BJ (cell line): ENCODE measurements at regions not wholly inside any gene's neighbourhood (a gene's known extent, or its start where the extent isn't known, plus 50 kb on each side); places are given as distances from the start of the nearest gene placed in this dataset.

ENCODE experiments used
- CTCF ChIA-PET: fragments of 350-600 bp; formaldehyde crosslinking; extraction: SDS; loops from one replicate; lab custom pipeline; 2021; ENCODE audit warnings: antibody characterized with exemption, inconsistent platforms; lab: Yijun Ruan, JAX
- POLR2A ChIA-PET: fragments of 300-600 bp; sonication (Branson Sonifier 250); formaldehyde crosslinking; extraction: SDS; loops from one replicate; lab custom pipeline; 2021; ENCODE audit warnings: antibody characterized with exemption; lab: Charles Lee
- DNase-seq: peaks from one replicate; pipeline ENCODE4 v3.0.0-alpha.2; 2011; ENCODE audit warnings: low read depth
- H3K27me3 ChIP-seq: 2 replicates; pipeline ENCODE4 v1.6.0; 2011; ENCODE audit warnings: low read length; ENCODE audit not compliant: control insufficient read depth, insufficient read depth
- H3K36me3 ChIP-seq: 2 replicates; pipeline ENCODE4 v1.5.1; 2011; ENCODE audit warnings: low read length; ENCODE audit not compliant: control insufficient read depth, insufficient read depth
- H3K4me3 ChIP-seq: 2 replicates; pipeline ENCODE4 v1.5.1; 2011; ENCODE audit warnings: low read depth, mild to moderate bottlenecking, control low read depth, low read length
- CTCF ChIP-seq: IDR thresholded peaks from 2 replicates; pipeline ENCODE4 v1.5.1; 2011; ENCODE audit warnings: low read depth, mild to moderate bottlenecking, control low read depth, inconsistent platforms, low read length, moderate library complexity; ENCODE audit not compliant: insufficient read depth

- DNase-seq, result no peak
- POLR2A ChIA-PET, result no interaction called here
- Histone ChIP-seq H3K36me3 (no peaks in the 10 kb centered on the region), H3K4me3 (no peak overlapping the region), H3K27me3 (no peaks in the 10 kb centered on the region)
- CTCF ChIA-PET, result no interaction called here
- no peak for TF ChIP-seq CTCF
Measured at GRCh38 chr12:67042697-67043131, 226.4 kb upstream of the CAND1 start.

GRCh38 chr12:67043771-67044170, 225.4 kb upstream of the CAND1 start:
- H3K27me3 ChIP-seq, result no peaks in the 10 kb centered on the region
- CTCF ChIA-PET, result interaction anchor here (1.1 kb wide), 1 partner anchor 26 kb away, joined by 3 read pairs; no protein-coding TSS in a partner anchor
- no peaks in the 10 kb centered on the region for H3K36me3 ChIP-seq
- no peak overlapping the region for H3K4me3 ChIP-seq
- POLR2A ChIA-PET, result no interaction called here
- no peak for TF ChIP-seq CTCF
- no peak for DNase-seq

- H3K4me3 ChIP-seq, result no peak overlapping the region
- TF ChIP-seq CTCF, result no peak
- no peak for DNase-seq
- ChIA-PET CTCF (interaction anchor here (0.6 to 1.6 kb wide), 4 partner anchors 10 to 1613 kb away, joined by 3 to 4 read pairs (median 4); no protein-coding TSS in a partner anchor), POLR2A (no interaction called here)
- no peaks in the 10 kb centered on the region for H3K36me3 ChIP-seq
- H3K27me3 ChIP-seq, result no peaks in the 10 kb centered on the region
Measured at GRCh38 chr12:67045650-67046049, 223.5 kb upstream of the CAND1 start.

- Histone ChIP-seq H3K4me3 (no peak overlapping the region), H3K36me3 (no peaks in the 10 kb centered on the region), H3K27me3 (no peaks in the 10 kb centered on the region)
- DNase-seq, result no peak
- ChIA-PET POLR2A (no interaction called here), CTCF (interaction anchor here (0.6 to 1.6 kb wide), 4 partner anchors 10 to 1613 kb away, joined by 3 to 4 read pairs (median 4); no protein-coding TSS in a partner anchor)
- TF ChIP-seq CTCF, result no peak
Measured at GRCh38 chr12:67046062-67046461, 223.1 kb upstream of the CAND1 start.

- Histone ChIP-seq H3K27me3 (no peaks in the 10 kb centered on the region), H3K36me3 (no peaks in the 10 kb centered on the region), H3K4me3 (no peak overlapping the region)
- no peak for DNase-seq
- CTCF ChIA-PET, result interaction anchor here (0.6 to 1.6 kb wide), 3 partner anchors 13 to 114 kb away, joined by 3 read pairs; no protein-coding TSS in a partner anchor
- TF ChIP-seq CTCF, result no peak
- POLR2A ChIA-PET, result no interaction called here
Measured at GRCh38 chr12:67047634-67048033, 221.5 kb upstream of the CAND1 start.
